ENCODE measurements at regions not wholly inside any gene's neighbourhood (a gene's known extent, or its start where the extent isn't known, plus 50 kb on each side); places are given as distances from the start of the nearest gene placed in this dataset.

- Histone ChIP-seq H3K36me3 (ENCODE audit: control insufficient read depth in 2 of 2, insufficient read depth in 2 of 2, low read length in 2 of 2) (no peaks in the 10 kb centered on the region), H3K27me3 (ENCODE audit: control insufficient read depth in 1 of 2, insufficient read depth in 2 of 2, low read length in 2 of 2) (no peaks in the 10 kb centered on the region), H3K27ac (ENCODE audit: low read length) (no peak overlapping the region), H3K9ac (ENCODE audit: low read length in 2 of 2) (no peak overlapping the region), H3K4me1 (ENCODE audit: control insufficient read depth, insufficient read depth, low read length) (no peaks in the 10 kb centered on the region), H3K9me3 (ENCODE audit: control insufficient read depth in 2 of 2, low read length in 2 of 2) (no peaks in the 10 kb centered on the region), H3K4me3 (ENCODE audit: low read length in 2 of 2) (no peak overlapping the region)
Measured at GRCh38 chr11:24238771-24239645, 257.8 kb upstream of the LUZP2 start.

DNA sequence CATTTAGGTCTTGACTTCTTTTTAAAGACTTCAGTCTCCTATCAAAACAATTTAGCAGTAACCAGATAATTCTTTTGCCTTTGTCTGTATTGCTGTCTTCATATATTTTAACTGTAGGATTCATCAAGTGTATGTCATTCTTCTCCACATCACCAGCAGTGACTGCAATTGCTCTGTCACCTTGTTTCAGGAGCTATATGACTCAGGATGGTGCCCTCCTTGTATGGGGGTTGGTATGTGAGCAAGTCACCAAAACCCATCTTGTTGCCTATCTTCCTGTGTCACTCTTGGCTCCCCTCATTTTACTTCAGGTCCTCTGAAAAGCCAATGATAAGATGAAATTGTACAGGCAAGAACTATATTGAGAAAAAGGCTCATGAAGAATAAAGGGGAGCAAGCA, 256.9 kb upstream of the LUZP2 start:
- H3K9ac ChIP-seq (ENCODE audit: low read length in 2 of 2), result no peak overlapping the region
- no peaks in the 10 kb centered on the region for H3K27me3 ChIP-seq (ENCODE audit: control insufficient read depth in 1 of 2, insufficient read depth in 2 of 2, low read length in 2 of 2)
- no peaks in the 10 kb centered on the region for H3K9me3 ChIP-seq (ENCODE audit: control insufficient read depth in 2 of 2, low read length in 2 of 2)
- H3K4me1 ChIP-seq (ENCODE audit: control insufficient read depth, insufficient read depth, low read length), result no peaks in the 10 kb centered on the region
- H3K36me3 ChIP-seq (ENCODE audit: control insufficient read depth in 2 of 2, insufficient read depth in 2 of 2, low read length in 2 of 2), result no peaks in the 10 kb centered on the region
- no peak overlapping the region for H3K4me3 ChIP-seq (ENCODE audit: low read length in 2 of 2)
- no peak overlapping the region for H3K27ac ChIP-seq (ENCODE audit: low read length)

DNA sequence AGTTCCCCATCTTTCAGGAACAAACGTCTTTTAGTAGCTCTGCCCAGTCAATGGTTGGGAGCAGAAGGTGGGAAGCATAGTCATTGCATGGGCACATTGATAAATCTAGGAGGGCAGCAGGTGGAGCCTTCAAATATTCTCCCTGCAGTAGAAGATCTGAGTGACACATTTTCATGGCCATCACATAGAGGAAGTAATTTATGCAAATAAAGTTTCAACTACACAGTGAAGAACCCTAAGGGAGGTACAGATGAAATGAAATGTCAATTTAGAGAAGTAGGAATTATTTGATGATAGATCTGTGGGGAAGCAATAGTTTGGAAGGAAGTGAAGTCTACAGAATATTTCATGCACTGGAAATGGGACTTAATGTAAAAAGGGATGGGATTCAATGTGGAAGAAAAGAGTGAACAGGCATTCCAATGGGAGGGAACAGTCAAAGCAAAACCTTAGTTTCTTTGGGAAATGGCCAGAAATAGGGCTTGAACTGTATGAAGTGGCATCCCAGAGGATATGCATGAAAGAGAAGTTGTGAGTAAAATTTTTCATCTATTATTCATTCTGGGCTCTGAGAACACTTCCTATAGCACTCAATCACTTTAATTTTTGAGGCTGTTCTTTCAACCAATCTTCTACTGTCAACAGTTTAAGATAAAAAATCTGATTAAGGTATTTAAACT, 256.2 kb upstream of the LUZP2 start:
- no peaks in the 10 kb centered on the region for H3K4me1 ChIP-seq (ENCODE audit: control insufficient read depth, insufficient read depth, low read length)
- no peaks in the 10 kb centered on the region for H3K27me3 ChIP-seq (ENCODE audit: control insufficient read depth in 1 of 2, insufficient read depth in 2 of 2, low read length in 2 of 2)
- H3K9me3 ChIP-seq (ENCODE audit: control insufficient read depth in 2 of 2, low read length in 2 of 2), result no peaks in the 10 kb centered on the region
- H3K4me3 ChIP-seq (ENCODE audit: low read length in 2 of 2), result no peak overlapping the region
- H3K36me3 ChIP-seq (ENCODE audit: control insufficient read depth in 2 of 2, insufficient read depth in 2 of 2, low read length in 2 of 2), result no peaks in the 10 kb centered on the region
- H3K27ac ChIP-seq (ENCODE audit: low read length), result no peak overlapping the region
- no peak overlapping the region for H3K9ac ChIP-seq (ENCODE audit: low read length in 2 of 2)

DNA sequence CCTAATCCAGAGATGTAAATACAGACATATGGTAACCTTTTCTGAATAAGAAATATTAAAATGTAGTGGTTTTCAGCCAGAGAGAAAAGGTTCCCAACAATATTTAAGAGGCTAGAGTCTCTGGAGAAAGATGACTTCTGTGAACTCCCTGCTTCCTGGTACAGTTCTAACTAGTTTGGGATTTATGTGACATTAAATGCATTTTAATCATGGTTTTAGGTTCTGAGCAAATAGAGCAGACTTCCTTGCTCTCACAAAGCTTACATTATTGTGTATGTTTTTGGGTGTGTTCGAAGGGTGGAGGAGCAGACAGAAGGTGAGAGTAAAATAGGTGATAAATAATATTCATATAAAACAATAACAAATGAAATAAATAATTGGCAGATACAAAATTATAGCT, 250.1 kb upstream of the LUZP2 start:
- H3K9me3 ChIP-seq (ENCODE audit: control insufficient read depth in 2 of 2, low read length in 2 of 2), result no peaks in the 10 kb centered on the region
- no peaks in the 10 kb centered on the region for H3K27me3 ChIP-seq (ENCODE audit: control insufficient read depth in 1 of 2, insufficient read depth in 2 of 2, low read length in 2 of 2)
- H3K4me1 ChIP-seq (ENCODE audit: control insufficient read depth, insufficient read depth, low read length), result no peaks in the 10 kb centered on the region
- H3K36me3 ChIP-seq (ENCODE audit: control insufficient read depth in 2 of 2, insufficient read depth in 2 of 2, low read length in 2 of 2), result no peaks in the 10 kb centered on the region
- no peak overlapping the region for H3K9ac ChIP-seq (ENCODE audit: low read length in 2 of 2)
- H3K27ac ChIP-seq (ENCODE audit: low read length), result no peak overlapping the region
- H3K4me3 ChIP-seq (ENCODE audit: low read length in 2 of 2), result no peak overlapping the region

GRCh38 chr11:24247846-24248245, 249.0 kb upstream of the LUZP2 start:
- Histone ChIP-seq H3K9ac (ENCODE audit: low read length in 2 of 2) (no peak overlapping the region), H3K4me1 (ENCODE audit: control insufficient read depth, insufficient read depth, low read length) (no peaks in the 10 kb centered on the region), H3K4me3 (ENCODE audit: low read length in 2 of 2) (no peak overlapping the region), H3K36me3 (ENCODE audit: control insufficient read depth in 2 of 2, insufficient read depth in 2 of 2, low read length in 2 of 2) (no peaks in the 10 kb centered on the region), H3K9me3 (ENCODE audit: control insufficient read depth in 2 of 2, low read length in 2 of 2) (no peaks in the 10 kb centered on the region), H3K27me3 (ENCODE audit: control insufficient read depth in 1 of 2, insufficient read depth in 2 of 2, low read length in 2 of 2) (no peaks in the 10 kb centered on the region), H3K27ac (ENCODE audit: low read length) (no peak overlapping the region)

DNA sequence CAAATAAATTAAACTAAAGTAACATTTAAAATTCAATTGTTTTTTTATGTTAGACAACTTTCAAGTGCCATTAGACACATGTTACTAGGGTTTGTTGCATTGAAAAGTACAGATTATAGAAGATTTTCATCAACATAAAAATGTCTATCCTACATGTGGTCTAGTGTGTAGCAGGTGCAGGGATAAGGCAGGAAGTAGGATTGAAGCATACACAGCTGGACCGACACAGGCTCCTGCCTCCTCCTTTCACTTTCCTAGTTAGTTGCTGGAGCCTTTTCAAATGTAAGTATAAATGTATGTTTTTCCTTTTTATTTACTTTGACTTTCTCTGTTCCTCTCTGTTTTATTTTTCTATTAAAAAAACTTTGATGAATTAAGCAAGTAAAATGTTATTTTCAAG, 246.9 kb upstream of the LUZP2 start:
- no peak overlapping the region for H3K27ac ChIP-seq (ENCODE audit: low read length)
- H3K36me3 ChIP-seq (ENCODE audit: control insufficient read depth in 2 of 2, insufficient read depth in 2 of 2, low read length in 2 of 2), result no peaks in the 10 kb centered on the region
- no peak overlapping the region for H3K4me3 ChIP-seq (ENCODE audit: low read length in 2 of 2)
- H3K27me3 ChIP-seq (ENCODE audit: control insufficient read depth in 1 of 2, insufficient read depth in 2 of 2, low read length in 2 of 2), result no peaks in the 10 kb centered on the region
- no peaks in the 10 kb centered on the region for H3K4me1 ChIP-seq (ENCODE audit: control insufficient read depth, insufficient read depth, low read length)
- no peak overlapping the region for H3K9ac ChIP-seq (ENCODE audit: low read length in 2 of 2)
- no peaks in the 10 kb centered on the region for H3K9me3 ChIP-seq (ENCODE audit: control insufficient read depth in 2 of 2, low read length in 2 of 2)

- Histone ChIP-seq H3K36me3 (ENCODE audit: control insufficient read depth in 2 of 2, insufficient read depth in 2 of 2, low read length in 2 of 2) (no peaks in the 10 kb centered on the region), H3K9me3 (ENCODE audit: control insufficient read depth in 2 of 2, low read length in 2 of 2) (no peaks in the 10 kb centered on the region), H3K4me1 (ENCODE audit: control insufficient read depth, insufficient read depth, low read length) (no peaks in the 10 kb centered on the region), H3K9ac (ENCODE audit: low read length in 2 of 2) (no peak overlapping the region), H3K27ac (ENCODE audit: low read length) (no peak overlapping the region), H3K27me3 (ENCODE audit: control insufficient read depth in 1 of 2, insufficient read depth in 2 of 2, low read length in 2 of 2) (no peaks in the 10 kb centered on the region), H3K4me3 (ENCODE audit: low read length in 2 of 2) (no peak overlapping the region)
Measured at GRCh38 chr11:24253237-24253760, 243.6 kb upstream of the LUZP2 start.

GRCh38 chr11:24264868-24265267, 232.0 kb upstream of the LUZP2 start:
- Histone ChIP-seq H3K4me1 (ENCODE audit: control insufficient read depth, insufficient read depth, low read length) (no peaks in the 10 kb centered on the region), H3K9ac (ENCODE audit: low read length in 2 of 2) (no peak overlapping the region), H3K9me3 (ENCODE audit: control insufficient read depth in 2 of 2, low read length in 2 of 2) (no peaks in the 10 kb centered on the region), H3K27ac (ENCODE audit: low read length) (no peak overlapping the region), H3K36me3 (ENCODE audit: control insufficient read depth in 2 of 2, insufficient read depth in 2 of 2, low read length in 2 of 2) (no peaks in the 10 kb centered on the region), H3K27me3 (ENCODE audit: control insufficient read depth in 1 of 2, insufficient read depth in 2 of 2, low read length in 2 of 2) (no peaks in the 10 kb centered on the region), H3K4me3 (ENCODE audit: low read length in 2 of 2) (no peak overlapping the region)

DNA sequence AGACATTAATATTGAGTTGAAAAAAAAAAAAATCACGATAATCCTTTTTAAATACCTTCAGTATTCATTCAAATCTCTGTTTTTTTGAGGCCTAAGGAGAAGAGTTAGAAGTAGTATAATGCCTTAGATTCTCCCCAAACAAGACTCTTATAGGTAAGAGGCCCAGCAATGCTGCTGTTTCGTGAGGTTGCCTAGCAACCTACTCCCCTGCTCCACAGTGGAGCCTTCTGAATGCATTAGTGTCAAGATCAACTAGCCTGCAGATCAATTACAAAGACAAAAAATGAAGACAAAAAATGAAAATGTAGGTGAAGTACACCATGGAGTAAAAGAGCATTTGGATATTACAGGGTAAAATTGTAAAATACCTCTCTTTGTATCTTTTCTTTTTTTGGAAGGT, 229.8 kb upstream of the LUZP2 start:
- H3K9ac ChIP-seq (ENCODE audit: low read length in 2 of 2), result no peak overlapping the region
- H3K9me3 ChIP-seq (ENCODE audit: control insufficient read depth in 2 of 2, low read length in 2 of 2), result no peaks in the 10 kb centered on the region
- H3K4me1 ChIP-seq (ENCODE audit: control insufficient read depth, insufficient read depth, low read length), result no peaks in the 10 kb centered on the region
- H3K27me3 ChIP-seq (ENCODE audit: control insufficient read depth in 1 of 2, insufficient read depth in 2 of 2, low read length in 2 of 2), result no peaks in the 10 kb centered on the region
- H3K27ac ChIP-seq (ENCODE audit: low read length), result no peak overlapping the region
- H3K4me3 ChIP-seq (ENCODE audit: low read length in 2 of 2), result no peak overlapping the region
- H3K36me3 ChIP-seq (ENCODE audit: control insufficient read depth in 2 of 2, insufficient read depth in 2 of 2, low read length in 2 of 2), result no peaks in the 10 kb centered on the region

GRCh38 chr11:24271798-24272197, 225.1 kb upstream of the LUZP2 start:
- Histone ChIP-seq H3K27ac (ENCODE audit: low read length) (no peak overlapping the region), H3K9ac (ENCODE audit: low read length in 2 of 2) (no peak overlapping the region), H3K36me3 (ENCODE audit: control insufficient read depth in 2 of 2, insufficient read depth in 2 of 2, low read length in 2 of 2) (no peaks in the 10 kb centered on the region), H3K27me3 (ENCODE audit: control insufficient read depth in 1 of 2, insufficient read depth in 2 of 2, low read length in 2 of 2) (no peaks in the 10 kb centered on the region), H3K4me1 (ENCODE audit: control insufficient read depth, insufficient read depth, low read length) (no peaks in the 10 kb centered on the region), H3K4me3 (ENCODE audit: low read length in 2 of 2) (no peak overlapping the region), H3K9me3 (ENCODE audit: control insufficient read depth in 2 of 2, low read length in 2 of 2) (no peaks in the 10 kb centered on the region)

Data from stomach smooth muscle (tissue), 2 donors.